GM18867 (cell line): ENCODE measurements at regions not wholly inside any gene's neighbourhood (a gene's known extent, or its start where the extent isn't known, plus 50 kb on each side); places are given as distances from the start of the nearest gene placed in this dataset.
A peak's percentile ranks its signal among the peaks of the same experiment; 100 is the strongest.

Experiments used
- ATAC-seq: cut with Tn5 transposase; IDR thresholded peaks from one replicate; pipeline ENCODE4 v1.9.1; 2021; ENCODE audit warnings: mild to moderate bottlenecking, moderate library complexity; ENCODE audit not compliant: unreplicated experiment

DNA sequence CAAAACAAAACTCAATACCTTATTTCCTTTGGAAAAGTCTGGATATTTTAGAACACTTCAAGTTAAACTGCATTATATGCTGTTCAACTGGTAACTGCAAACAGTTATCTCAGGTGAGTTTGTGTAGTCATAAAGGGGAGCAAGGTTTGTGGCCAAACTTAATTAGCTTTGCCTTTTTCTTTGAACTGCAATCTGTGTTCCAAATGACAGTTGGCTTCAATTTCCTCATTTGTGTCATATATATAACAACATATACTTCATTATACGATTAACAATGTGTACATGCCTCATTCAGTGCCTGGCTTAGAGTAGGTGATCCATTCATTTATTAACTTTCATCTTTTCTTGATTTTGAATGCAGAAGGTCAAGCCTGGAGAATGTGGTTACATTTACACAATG is 55.8 kb downstream of the KCNE4 start:
- no peak for ATAC-seq

DNA sequence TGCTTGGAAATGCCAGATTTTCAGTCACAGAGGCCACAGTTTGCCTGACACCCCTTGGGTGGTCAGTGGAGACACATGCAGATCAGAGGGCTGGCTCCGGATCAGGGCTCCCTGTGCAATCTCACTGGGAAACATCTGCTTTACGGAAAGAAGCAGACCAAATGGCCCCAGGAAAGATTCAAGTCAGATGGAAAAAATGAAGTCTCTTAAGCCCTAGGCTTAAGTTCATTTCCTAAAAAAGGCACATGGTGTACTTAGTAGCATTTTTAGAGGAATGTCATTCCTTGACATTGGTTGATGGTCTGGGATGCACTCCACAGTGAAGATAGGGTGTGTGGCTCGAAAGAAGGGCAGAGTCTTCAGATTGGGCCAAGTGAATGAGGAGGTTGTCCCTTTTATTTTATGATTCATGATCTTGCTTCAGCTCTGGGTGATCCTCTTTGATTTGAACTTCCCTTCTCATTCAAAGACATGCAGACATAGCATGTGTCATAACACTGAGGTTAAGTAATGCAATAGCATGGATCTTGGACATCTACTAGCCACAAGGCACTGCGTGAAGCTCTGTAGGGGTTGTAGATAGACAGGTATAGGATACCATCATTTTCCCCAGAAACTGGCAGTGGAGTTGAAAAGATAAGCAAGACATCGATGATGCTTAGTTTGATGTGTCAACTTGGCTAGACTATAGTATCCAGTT is 56.5 kb downstream of the KCNE4 start:
- no peak for ATAC-seq

DNA sequence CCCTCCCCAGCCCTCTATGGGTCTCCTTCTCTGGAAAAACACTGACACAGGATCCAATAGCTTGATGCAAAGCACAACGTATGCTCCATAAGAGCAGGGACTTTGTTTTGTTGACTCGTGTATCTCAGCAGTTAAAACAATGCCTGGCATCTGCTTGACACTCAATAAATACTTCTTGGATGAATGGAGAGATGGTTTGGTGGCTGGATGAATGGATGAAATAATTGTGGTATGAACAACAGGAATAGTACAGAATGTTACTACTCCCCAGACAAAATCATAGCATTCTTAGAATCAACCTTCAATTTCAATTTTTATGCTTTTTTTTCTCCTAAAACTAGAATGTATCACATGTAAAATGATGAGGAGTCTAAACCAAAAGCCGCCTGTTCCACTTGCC is 57.4 kb downstream of the KCNE4 start:
- ATAC-seq: no peak

GRCh38 chr2:223113161-223113560 is 61.2 kb downstream of the KCNE4 start:
- no peak for ATAC-seq

- ATAC-seq: no peak
Observed at GRCh38 chr2:223114170-223114569, 62.2 kb downstream of the KCNE4 start.

GRCh38 chr2:223114917-223115316 is 62.9 kb downstream of the KCNE4 start:
- ATAC-seq: no peak

- ATAC-seq: no peak
Observed at GRCh38 chr2:223117533-223117932, 65.5 kb downstream of the KCNE4 start.

- no peak for ATAC-seq
Observed at GRCh38 chr2:223121283-223121682, 69.3 kb downstream of the KCNE4 start.

- ATAC-seq: no peak
Observed at GRCh38 chr2:223122781-223123180, 70.8 kb downstream of the KCNE4 start.

DNA sequence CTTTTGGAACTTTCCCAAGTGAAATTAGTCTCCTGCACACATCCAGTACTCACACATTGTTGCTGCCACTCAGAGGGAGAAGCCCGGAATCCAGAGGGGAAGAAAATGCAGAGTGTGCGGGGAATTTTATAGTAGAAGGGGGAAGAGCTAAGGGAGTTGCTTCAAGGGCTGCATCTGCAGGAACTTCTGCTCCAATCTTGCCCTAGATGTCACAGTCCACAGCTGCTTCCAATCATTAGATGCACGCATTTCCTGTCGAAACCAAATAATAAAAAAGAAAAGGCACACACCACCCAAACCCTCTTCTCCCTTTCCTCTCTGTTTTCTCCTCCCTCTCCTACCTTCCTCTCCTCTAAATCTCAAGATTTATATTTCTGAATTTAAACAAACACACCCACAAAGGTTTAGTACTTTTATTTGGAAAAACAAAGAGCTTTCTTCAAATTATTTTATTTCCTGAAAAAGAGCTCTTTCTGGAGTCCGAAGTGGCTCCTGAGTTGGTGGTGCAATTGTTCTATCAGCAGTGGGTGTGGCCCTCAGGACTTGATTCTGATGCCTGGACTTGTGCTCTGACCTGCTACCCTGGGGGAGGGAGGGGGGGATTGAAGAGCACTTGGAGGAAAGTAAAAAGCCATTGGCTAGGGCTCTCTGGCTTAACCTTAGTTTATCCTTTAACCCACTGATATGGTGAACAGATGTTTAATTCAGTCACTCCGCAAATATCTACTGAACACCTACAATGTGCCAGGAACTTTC is 72.0 kb downstream of the KCNE4 start:
- ATAC-seq: no peak

DNA sequence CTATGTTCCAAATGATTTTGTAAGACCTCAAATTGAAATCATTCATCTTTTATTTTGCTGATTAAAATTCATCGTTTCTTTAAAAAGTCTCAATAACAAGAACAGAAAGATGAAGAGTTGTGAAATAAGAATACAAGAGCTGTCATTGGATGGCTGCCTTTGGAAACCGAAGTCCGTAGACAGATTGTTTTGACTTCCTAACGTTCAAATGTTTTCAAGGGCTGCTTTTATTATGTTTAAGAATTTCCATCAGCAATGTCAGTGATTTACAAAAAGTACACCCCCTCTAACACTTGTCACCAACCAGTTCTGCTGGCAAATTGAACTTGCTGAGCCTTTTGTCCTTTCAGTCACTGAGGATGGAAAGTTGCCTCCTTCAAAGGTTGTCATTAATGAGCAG is 89.6 kb downstream of the KCNE4 start:
- ATAC-seq: no peak

- ATAC-seq: no peak
Observed at GRCh38 chr2:223142118-223142517, 90.1 kb downstream of the KCNE4 start.

GRCh38 chr2:223147431-223147830 is 95.4 kb downstream of the KCNE4 start:
- ATAC-seq: no peak

DNA sequence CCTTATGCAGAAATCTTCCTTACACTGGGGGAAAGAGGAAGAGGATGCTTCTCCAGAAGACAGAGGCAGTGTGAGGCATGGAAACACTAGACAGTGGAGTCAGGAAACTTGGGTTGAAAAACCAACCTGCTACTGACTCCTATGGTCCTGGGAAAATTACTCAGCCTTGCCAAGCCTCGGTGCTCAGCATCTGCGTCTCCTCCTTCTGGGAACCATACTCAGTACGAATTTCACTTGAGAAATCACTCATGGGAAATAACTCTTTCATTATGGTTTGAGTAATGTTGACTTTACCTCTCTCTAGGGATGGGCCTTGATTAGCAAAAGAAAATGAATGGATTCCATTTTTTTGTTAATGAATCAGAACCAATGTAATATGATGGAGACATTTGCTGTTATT is 96.5 kb downstream of the KCNE4 start:
- ATAC-seq: no peak

DNA sequence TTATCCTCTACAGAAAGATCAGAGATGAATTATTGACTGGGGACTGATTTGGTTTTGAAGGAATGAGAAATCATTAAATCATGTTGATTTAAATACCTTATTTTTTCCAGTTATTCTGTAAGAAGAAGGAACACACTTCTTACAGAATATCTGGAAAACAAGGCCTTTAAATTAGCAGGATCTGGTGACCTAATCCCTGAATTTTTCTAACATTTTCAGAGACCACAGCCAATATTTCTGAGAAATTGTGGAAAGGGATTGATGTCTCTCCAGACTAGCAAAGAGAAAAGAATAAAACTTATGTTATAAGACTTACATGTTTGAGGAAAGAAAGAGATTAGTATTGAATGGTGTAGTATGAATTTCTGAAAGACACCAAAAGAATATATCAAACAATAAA is 104.0 kb downstream of the KCNE4 start:
- no peak for ATAC-seq

- ATAC-seq: no peak
Observed at GRCh38 chr2:223161873-223162458, 110.0 kb downstream of the KCNE4 start.

DNA sequence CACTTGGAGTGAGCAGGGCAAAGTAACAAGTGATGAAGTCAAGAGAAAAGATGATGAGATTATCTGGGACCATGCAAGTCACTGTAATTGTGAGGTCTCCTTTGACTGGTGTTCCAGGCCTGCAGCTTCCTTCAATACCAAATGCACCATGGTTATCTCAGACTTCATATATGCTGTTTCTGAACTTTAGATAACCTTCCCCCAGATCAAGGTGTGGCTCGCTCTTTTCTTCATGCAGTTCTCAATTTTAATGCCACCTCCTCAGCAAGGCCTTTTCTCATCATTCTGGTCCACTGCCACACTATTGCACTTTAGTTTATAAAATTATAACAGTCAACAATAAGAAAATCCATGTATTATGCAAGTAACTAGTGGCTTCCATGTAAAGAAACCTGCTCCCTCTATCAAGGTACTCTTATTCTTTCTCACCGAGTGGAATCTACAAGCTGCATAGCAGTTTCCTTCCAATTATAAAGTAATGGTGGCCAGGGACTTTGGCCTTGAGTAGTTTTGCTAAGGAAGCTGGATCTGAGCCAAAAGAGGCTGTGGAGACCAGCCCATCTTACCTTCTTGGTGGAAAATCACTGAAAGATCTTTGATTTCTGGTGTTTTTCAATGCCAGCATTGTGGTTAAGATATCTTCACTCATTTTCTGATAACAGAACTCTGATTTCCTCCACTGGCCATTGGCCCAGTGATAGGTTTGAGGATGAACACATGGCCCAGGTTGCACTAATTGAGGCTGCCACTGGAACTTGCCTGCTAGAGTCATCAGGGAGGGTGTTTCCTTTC is 113.6 kb downstream of the KCNE4 start:
- ATAC-seq: no peak

- no peak for ATAC-seq
Observed at GRCh38 chr2:223166215-223166493, 114.2 kb downstream of the KCNE4 start.

- no peak for ATAC-seq
Observed at GRCh38 chr2:223166983-223167650, 115.1 kb downstream of the KCNE4 start.

GRCh38 chr2:223169830-223170605 is 118.0 kb downstream of the KCNE4 start:
- peak; percentile 81 for ATAC-seq
